K562 (cell line): ENCODE measurements at regions not wholly inside any gene's neighbourhood (a gene's known extent, or its start where the extent isn't known, plus 50 kb on each side); places are given as distances from the start of the nearest gene placed in this dataset.

Source experiments
- ARNT ChIP-seq, 2 experiments: fragments of 450-650 bp; IDR thresholded peaks; 2 replicates each; pipeline ENCODE4 v1.6.1; 2016; ENCODE audit warnings: mild to moderate bottlenecking in 1 of 2
- CTBP1 ChIP-seq: fragments of 450-650 bp; IDR thresholded peaks from 2 replicates; pipeline ENCODE4 v1.6.1; 2016; ENCODE audit warnings: borderline replicate concordance
- NCOA1 ChIP-seq: fragments of 450-650 bp; IDR thresholded peaks from 2 replicates; pipeline ENCODE4 v1.6.1; 2016; ENCODE audit warnings: low read depth
- PRDM10 ChIP-seq: fragments of 450-650 bp; IDR thresholded peaks from 2 replicates; pipeline ENCODE4 v1.6.1; 2018; ENCODE audit not compliant: partially characterized antibody
- PRMT5 ChIP-seq: sonication (generic); formaldehyde crosslinking; IDR thresholded peaks from 2 replicates; pipeline ENCODE4 v1.5.0; 2020; ENCODE audit warnings: missing genetic modification reagents
- RAD21 ChIP-seq, 2 experiments: fragments of 250-450 bp in 1 of 2; fragments of 450-650 bp in 1 of 2; sonication (Bioruptor Pico) in 1 of 2; formaldehyde crosslinking in 1 of 2; IDR thresholded peaks in 1 of 2; conservative IDR thresholded peaks in 1 of 2; 2 replicates each; pipeline versions ENCODE4 v1.4.0 to v1.8.0; 2020 to 2022; ENCODE audit warnings: mild to moderate bottlenecking in 2 of 2, moderate library complexity in 1 of 2
- RREB1 ChIP-seq: fragments of 250-450 bp; sonication (Bioruptor Pico); IDR thresholded peaks from 2 replicates; pipeline ENCODE4 v1.4.0; 2020
- SLC30A9 ChIP-seq: fragments of 250-450 bp; sonication (Bioruptor Pico); IDR thresholded peaks from 2 replicates; pipeline ENCODE4 v1.8.0; 2022; ENCODE audit warnings: mild to moderate bottlenecking, moderate library complexity
- SMAD1 ChIP-seq: fragments of 150-350 bp; IDR thresholded peaks from 2 replicates; pipeline ENCODE4 v1.6.1; 2014; ENCODE audit warnings: low read length, low read depth; ENCODE audit not compliant: partially characterized antibody
- ZNF57 ChIP-seq: fragments of 450-650 bp; formaldehyde crosslinking; IDR thresholded peaks from 2 replicates; pipeline ENCODE4 v1.4.0; 2020; ENCODE audit warnings: mild to moderate bottlenecking, moderate library complexity
- ZNF584 ChIP-seq: fragments of 200-800 bp; sonication (Bioruptor generic); IDR thresholded peaks from 2 replicates; pipeline ENCODE4 v1.6.1; 2016; ENCODE audit warnings: low read depth, mild to moderate bottlenecking, missing genetic modification characterization, missing compliant biosample characterization

GRCh38 chr16:86354641-86355513 is 155.4 kb upstream of the FOXF1 start (continued):
- TF ChIP-seq RREB1 (no peak), ZNF57 (CRISPR knock-in tag) (no peak), PRDM10 (no peak), PRMT5 (CRISPR knock-in tag) (no peak), ZNF584 (CRISPR knock-in tag) (no peak), ARNT (IDR thresholded peaks at IDR 0.05) (no peak), RAD21 (CRISPR knock-in tag; conservative IDR thresholded peaks at IDR 0.05 in 1 of 2, IDR thresholded peaks at IDR 0.05 in 1 of 2) (no peak), CTBP1 (no peak), NCOA1 (no peak), SMAD1 (no peak), SLC30A9 (CRISPR knock-in tag) (no peak)
